HG03280 (cell line): ENCODE measurements at regions not wholly inside any gene's neighbourhood (a gene's known extent, or its start where the extent isn't known, plus 50 kb on each side); places are given as distances from the start of the nearest gene placed in this dataset.

Experiments used
- ATAC-seq: cut with Tn5 transposase; IDR thresholded peaks from one replicate; pipeline ENCODE4 v1.9.1; 2021; ENCODE audit warnings: mild to moderate bottlenecking, moderate library complexity; ENCODE audit not compliant: unreplicated experiment

- no peak for ATAC-seq
These were observed 312.4 kb upstream of the RORA start for GRCh38 chr15:61541516-61541915.

DNA sequence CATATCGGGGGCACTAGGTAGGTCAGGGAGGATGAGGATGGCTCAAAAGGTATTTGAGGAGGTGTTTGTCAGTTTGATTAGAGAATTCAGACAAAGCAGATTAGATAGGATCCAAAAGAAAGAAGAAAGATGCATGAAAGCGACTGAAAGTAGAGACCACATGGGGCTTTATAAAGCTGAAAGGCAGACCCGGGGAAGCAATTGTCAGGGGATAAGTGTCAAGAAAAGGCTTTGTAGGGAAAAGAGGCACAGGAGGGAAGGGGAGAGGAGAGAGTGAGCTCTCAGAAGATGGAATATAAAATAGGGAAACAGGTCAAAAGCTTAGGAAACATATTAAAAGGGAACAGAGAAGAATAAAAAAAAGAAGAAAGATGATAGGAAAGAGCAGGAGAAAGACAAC, 308.2 kb upstream of the RORA start:
- no peak for ATAC-seq

DNA sequence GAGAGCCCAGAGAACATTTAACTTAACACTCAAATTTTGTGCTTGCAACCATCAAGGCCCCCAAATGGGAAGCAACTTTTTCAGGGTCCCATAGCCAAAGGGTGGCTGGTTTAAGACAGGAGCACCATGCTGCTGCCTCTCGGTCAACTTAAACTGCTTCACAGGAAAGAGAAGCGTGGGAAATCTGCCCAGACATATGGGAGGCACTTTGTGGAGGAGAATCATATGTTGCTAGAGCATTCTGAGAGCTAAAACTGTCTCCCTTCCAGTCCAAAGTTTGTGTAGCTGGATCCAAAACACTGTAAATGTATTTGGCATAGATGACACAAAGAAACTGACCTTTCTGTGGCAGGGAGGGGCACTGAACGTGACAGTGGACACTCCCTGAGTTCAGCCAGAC, 305.9 kb upstream of the RORA start:
- ATAC-seq: no peak

DNA sequence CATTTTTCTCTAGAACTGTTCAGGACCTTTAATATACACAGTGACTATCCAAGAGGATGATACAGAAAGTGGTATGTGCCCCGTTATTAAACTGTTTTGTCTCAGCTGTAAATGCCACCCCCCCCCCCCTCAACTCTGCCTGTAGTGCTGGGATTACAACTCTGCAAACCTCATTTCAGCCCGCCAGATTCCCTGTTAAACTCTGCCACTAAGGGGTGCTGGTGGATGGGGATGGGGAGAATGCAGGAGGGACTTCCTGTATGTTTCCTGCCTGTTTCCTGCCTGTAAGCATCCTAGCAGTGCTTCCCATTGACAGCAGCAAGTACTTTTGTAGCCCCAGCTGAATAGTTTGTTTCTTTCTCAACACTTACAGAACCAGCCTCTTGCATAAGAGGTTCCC, 301.7 kb upstream of the RORA start:
- no peak for ATAC-seq

DNA sequence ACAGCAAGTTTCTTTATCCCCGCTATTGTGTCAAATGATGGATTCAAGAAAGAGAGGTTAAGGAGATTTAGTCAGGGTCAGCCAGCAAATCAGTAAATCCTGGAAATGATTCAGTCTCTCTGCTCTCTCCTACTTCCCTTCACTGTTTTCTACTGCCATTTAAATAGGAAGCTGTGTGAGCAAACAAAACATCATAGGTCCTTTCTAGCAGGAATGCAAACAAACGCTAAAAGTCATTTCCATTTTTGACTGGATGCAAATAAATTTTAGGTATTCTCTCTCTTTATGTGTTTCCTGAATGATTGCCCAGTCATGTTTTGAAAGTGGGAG, 299.4 kb upstream of the RORA start:
- ATAC-seq: peak; percentile 12

DNA sequence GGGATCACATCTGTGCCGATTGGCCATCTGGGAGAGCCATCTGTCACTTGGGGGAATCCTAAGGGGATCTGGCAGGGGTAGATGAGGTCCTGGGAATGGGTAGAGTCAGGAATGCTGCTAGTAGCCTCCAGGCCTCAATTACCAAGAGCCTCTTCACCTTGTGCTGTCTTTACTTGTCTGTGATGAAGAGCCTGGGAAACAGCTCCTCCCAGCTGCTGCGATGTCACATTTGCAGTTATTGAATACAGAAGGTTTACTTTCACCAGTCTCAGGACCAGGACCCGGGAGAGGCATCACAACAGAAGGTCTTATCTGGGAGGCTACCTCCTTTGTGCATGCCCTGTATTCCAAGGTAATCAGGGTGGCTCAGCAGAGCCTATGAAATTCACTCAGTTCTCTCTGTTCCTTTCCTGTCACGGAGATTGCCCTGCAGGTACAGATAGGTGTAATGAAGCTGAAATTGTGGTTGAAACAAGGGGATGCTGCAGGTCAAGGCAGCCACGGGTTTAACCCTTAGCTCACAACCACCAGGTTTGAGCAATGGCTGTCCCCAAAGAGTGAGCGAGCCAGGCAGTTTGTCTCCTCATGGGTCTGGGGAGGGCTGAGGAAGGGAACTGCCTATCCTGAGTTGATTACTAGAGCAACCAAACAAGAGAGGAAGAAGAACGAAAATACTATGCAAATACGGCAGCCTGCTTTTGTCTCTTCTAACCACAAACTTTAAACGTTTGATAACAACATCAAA, 298.9 kb upstream of the RORA start:
- peak; percentile 60 for ATAC-seq

DNA sequence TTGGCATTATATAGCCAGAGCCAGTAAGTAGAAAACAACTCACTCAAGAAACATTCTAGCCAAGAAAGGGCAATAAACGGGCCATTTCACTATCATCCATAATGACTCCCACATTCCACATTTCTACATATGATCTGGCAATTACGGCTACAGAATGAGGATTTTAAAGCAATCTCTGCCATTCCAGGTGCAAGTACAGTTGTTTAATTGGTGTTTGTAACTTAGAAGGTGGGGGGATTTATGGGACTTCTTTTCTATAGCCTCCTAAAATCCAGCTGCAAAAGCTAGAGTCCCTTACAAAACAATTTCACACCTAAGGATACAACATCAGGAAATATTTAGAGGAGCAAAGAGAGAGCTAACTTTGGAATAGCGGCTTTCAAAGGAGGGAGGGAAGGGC, 295.4 kb upstream of the RORA start:
- ATAC-seq: no peak

DNA sequence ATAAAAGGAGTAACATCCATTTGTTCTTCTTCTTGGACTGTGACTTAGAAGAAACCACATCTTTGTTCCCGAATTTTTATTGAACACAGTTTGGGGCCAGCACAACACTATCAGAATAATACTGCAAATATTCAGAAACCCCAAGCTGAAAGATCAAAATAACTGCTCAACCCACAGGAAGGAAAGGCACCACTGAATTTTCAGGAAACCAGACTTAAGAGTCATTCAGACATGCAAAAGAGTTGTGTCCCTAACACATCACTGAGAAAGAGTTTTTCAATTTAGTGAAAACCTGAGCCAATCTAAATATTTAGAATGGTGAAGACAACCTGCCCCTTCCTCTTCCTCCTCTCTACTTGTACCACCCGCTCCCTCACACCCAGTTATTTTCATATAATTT, 295.0 kb upstream of the RORA start:
- ATAC-seq: no peak

- no peak for ATAC-seq
These were observed 293.3 kb upstream of the RORA start for GRCh38 chr15:61522411-61522810.

DNA sequence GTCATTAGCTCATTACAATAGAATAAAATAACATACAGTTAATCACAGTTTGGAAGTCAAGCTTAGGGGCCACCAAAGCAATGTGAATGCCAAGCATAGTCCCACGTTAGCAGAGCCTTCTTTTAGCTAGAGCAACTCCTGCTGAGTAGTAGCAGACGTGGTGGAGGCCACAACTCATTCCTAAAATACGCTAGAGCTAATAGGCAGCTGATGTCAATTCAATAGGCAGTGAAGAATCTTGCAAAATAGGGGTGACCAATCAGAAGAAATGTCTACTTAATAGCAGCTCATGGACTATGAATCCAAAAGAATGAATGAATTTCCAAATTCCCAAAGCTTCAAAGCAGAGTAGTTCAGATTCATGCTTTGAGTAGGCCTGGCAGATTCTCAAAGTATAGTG, 292.9 kb upstream of the RORA start:
- no peak for ATAC-seq

- ATAC-seq: no peak
These were observed 290.2 kb upstream of the RORA start for GRCh38 chr15:61519296-61519695.

DNA sequence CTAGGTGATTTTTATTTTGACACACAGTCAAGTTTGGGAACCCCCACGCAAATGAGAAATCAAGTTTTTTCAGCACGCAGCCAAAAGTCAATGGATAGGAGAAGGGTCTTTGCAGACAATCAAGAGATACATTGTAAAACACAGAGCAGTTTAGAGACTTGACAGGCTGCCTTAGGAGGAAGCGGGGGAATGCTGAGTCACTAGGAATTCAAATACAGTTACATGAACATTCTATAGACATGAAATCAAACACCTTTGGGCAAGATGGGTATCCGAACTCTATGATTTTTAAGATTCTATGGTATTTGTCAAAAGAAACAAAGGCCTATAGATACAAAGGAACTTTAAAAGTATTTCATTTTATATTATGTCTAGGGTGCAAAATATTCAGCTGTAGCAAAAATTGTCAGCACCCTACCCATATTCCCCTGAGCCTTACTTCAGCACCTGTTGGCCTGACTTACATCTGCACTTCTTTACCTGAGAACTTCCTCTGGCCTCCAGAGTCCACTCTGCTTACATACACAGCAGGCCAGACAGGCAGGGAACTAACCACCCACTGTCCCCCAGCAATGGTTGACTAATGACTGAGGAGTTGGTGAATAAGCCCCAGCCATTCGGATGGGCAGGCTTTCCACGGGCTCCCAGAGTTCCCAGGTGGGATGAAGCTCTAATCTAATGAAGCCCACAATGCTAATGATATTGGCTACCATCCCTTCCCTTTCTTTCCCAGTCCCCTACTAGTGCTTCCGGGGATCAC, 289.3 kb upstream of the RORA start:
- no peak for ATAC-seq

DNA sequence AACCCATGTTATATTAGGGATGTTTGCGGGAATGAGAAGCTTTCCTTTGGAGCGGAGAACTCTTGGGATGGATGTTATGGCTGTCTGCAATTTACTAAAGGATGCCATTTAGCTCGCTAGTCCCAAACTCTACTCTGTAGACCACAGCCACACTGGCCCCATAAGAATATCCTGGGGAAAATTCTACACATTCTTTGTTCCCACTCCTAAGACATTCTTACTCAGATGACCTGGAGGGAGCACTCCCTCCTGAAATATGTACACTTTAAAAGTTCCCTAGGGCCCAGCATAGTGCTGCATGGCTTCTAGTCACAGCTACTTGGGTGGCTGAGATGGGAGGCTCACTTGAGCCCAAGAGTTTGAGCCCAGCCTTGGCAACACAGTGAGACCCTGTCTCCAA, 288.7 kb upstream of the RORA start:
- ATAC-seq: no peak

GRCh38 chr15:61517335-61517734, 288.2 kb upstream of the RORA start:
- ATAC-seq: no peak

- no peak for ATAC-seq
These were observed 282.7 kb upstream of the RORA start for GRCh38 chr15:61511756-61512155.

- no peak for ATAC-seq
These were observed 282.0 kb upstream of the RORA start for GRCh38 chr15:61511089-61511488.

- no peak for ATAC-seq
These were observed 280.3 kb upstream of the RORA start for GRCh38 chr15:61509327-61509840.

- no peak for ATAC-seq
These were observed 274.4 kb upstream of the RORA start for GRCh38 chr15:61503383-61503969.

DNA sequence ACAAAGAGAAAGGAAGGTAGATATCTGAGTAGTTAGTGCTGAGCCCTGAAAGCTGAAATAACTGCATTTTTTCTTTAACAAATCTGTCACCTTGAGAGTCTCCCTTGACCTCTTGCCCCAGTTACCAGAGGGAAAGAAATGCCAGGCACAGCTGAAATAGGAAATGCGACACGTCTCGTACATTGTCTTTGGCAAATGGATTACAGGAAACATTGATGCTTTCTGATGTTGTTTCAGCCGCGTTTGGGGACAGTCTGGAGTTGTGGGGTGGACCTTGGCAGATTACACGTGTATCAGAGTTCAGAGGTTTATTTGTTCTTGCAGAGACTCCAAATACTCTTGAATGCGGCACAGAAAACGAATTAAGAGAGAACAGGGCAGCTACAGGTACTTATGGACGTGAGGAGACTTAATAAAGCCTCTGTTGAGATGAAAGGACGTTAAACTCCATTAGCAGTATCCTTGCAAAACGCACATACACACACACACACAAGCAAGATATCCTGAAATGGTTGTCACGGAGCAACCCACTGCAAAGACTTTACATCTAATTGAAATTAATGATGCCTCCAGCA, 272.8 kb upstream of the RORA start:
- ATAC-seq: no peak

- ATAC-seq: no peak
These were observed 272.0 kb upstream of the RORA start for GRCh38 chr15:61500951-61501620.

DNA sequence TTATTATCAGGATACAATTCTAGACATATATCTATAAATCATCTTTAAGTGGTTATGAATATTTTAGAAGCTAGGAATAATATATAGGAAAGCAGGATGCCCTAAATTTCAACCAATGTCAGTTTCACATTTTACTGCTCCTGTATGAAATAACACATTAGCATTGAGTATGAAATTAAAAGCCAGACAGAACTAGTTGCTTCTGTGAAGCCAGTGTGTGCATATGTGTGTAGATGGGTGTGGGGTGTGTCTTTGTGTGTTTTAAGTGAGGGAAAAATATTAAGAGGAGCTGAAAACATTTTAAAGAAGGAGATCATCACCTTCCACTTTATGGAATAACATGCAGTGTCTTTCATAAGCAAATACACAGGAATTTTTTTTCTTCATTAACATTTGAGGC, 271.4 kb upstream of the RORA start:
- no peak for ATAC-seq
